Thoracic aorta (tissue), 2 donors: ENCODE measurements at regions not wholly inside any gene's neighbourhood (a gene's known extent, or its start where the extent isn't known, plus 50 kb on each side); places are given as distances from the start of the nearest gene placed in this dataset.

ENCODE experiments used
- ATAC-seq: fragments of 150-250 bp; one replicate; pipeline ENCODE4 v1.8.0; 2017; ENCODE audit warnings: low read depth; ENCODE audit not compliant: insufficient number of reproducible peaks, low FRiP score
- DNase-seq: peaks from one replicate; pipeline ENCODE4 v3.0.0-alpha.2; 2020; ENCODE audit warnings: low spot score
- H3K27ac ChIP-seq, 2 donors: fragments of 200-600 bp; sonication (generic); 1 replicate in 1 of 2; 2 replicates in 1 of 2; pipeline ENCODE4 v1.5.1; 2016; ENCODE audit warnings: mild to moderate bottlenecking in 2 of 2, moderate library complexity in 2 of 2
- H3K27me3 ChIP-seq: fragments of 200-600 bp; sonication (generic); replicated peaks from 2 replicates; pipeline ENCODE4 v1.6.0; 2016; ENCODE audit warnings: mild to moderate bottlenecking; ENCODE audit not compliant: insufficient read depth
- H3K36me3 ChIP-seq: fragments of 200-600 bp; sonication (generic); one replicate; pipeline ENCODE4 v1.5.1; 2016
- H3K4me1 ChIP-seq, 2 donors: fragments of 200-600 bp; sonication (generic); 1 replicate in 1 of 2; 2 replicates in 1 of 2; pipeline versions ENCODE4 v1.5.1 to v1.6.0; 2016; ENCODE audit warnings: low read depth in 2 of 2, mild to moderate bottlenecking in 1 of 2; ENCODE audit not compliant: control insufficient read depth in 1 of 2
- H3K4me3 ChIP-seq: fragments of 200-600 bp; sonication (generic); 2 replicates; pipeline ENCODE4 v1.5.1; 2016; ENCODE audit warnings: mild to moderate bottlenecking
- H3K9me3 ChIP-seq: fragments of 200-600 bp; sonication (generic); 2 replicates; pipeline ENCODE4 v1.5.1; 2016
- CTCF ChIP-seq: fragments of 200-600 bp; sonication (generic); IDR thresholded peaks from one replicate; pipeline ENCODE4 v1.5.1; 2019; ENCODE audit warnings: antibody characterized with exemption

DNA sequence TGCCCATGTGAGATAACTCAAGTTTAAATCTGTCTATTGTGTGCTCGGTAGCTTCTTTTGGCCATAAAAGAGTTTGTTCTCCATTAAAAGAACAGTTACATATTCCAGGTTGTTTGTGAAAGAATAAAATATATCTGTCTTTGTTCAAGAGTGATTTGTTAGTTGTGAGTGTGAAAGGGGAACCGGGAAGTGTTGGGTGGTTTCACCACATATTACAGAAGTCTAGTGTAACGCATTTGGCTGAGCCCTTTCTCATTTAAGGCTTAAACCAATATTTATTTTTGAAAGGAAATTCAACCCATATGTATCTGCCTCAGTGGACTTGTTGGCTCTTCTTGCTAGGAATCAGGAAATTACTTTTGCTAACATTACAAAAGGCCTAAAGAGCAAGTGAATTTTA, 54.1 kb upstream of the DMRTA1 start:
- no peak for DNase-seq
- Histone ChIP-seq H3K9me3 (no peaks in the 10 kb centered on the region), H3K4me3 (no peak overlapping the region), H3K36me3 (no peaks in the 10 kb centered on the region), H3K27ac (no peak overlapping the region), H3K4me1 (no peaks in the 10 kb centered on the region), H3K27me3 (no peaks in the 10 kb centered on the region)
- no peak for ATAC-seq
- TF ChIP-seq CTCF, result no peak

DNA sequence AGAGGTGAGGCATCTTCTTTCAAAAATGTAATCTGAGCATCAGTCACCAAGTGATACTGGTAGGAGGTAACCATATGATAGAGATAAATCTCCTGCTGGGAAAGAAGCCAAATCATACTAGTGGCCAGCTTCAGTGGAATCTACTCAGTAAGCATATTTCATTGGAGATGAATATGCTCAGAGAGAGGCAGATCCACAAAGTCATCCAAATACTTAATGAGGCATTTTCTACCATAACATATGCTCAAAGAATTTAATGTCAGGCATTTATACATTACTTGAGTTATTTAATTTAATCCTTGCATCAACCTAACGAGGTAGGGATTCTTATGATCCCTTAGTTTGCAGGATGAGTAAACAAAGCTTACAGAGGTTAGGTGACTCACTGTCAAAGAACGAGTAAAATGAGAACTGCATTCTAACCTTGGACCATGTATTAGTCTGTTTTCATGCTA, 50.9 kb upstream of the DMRTA1 start:
- Histone ChIP-seq H3K4me3 (no peak overlapping the region), H3K27ac (no peak overlapping the region), H3K36me3 (no peaks in the 10 kb centered on the region), H3K4me1 (no peaks in the 10 kb centered on the region), H3K27me3 (no peaks in the 10 kb centered on the region), H3K9me3 (no peaks in the 10 kb centered on the region)
- TF ChIP-seq CTCF, result no peak
- ATAC-seq (no peak), DNase-seq (no peak)
